GM18519 (cell line): ENCODE measurements at regions not wholly inside any gene's neighbourhood (a gene's known extent, or its start where the extent isn't known, plus 50 kb on each side); places are given as distances from the start of the nearest gene placed in this dataset.
"Not testable (repeated sequence)": the region's sequence is repeated elsewhere in the genome, so short reads cannot be mapped to it uniquely, and the experiment has no call there.

Experiments used
- ATAC-seq: cut with Tn5 transposase; IDR thresholded peaks from one replicate; pipeline ENCODE4 v1.9.1; 2021; ENCODE audit warnings: mild to moderate bottlenecking, moderate library complexity; ENCODE audit not compliant: unreplicated experiment, low FRiP score

DNA sequence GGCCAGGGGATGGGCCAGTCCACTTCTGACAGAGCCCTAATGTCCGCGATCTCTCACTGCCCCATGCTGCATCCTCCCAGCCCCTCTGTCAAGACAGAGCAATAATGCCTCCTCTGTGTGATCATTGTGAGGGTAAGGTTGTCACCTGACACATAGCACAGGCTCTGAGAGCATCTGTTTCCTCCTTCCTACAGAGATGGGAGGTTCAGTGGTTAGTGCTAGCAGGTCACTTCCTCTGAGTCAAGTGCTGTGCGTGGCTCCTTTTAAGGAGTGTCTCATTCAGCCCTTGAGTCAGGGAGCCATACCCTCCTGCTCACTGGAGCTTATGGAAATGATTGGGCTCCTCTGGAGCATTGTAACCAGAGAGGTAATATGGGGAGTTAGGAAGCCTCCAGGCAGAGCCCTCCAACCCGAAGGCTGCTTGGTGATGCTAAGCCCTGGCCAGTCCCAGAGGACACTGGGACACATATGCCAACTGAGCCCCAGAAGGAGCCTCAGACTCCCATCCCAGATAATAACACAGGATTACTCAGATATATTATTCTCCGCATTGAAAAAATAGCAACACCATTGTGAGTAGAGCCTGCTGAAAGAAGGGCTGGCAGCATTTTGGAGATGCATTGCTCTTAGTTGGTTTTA, 189.0 kb downstream of the GALNT1 start:
- ATAC-seq = no peak

GRCh38 chr18:35771172-35771571, 189.6 kb downstream of the GALNT1 start:
- no peak for ATAC-seq

GRCh38 chr18:35775887-35776286, 194.3 kb downstream of the GALNT1 start:
- ATAC-seq = no peak

DNA sequence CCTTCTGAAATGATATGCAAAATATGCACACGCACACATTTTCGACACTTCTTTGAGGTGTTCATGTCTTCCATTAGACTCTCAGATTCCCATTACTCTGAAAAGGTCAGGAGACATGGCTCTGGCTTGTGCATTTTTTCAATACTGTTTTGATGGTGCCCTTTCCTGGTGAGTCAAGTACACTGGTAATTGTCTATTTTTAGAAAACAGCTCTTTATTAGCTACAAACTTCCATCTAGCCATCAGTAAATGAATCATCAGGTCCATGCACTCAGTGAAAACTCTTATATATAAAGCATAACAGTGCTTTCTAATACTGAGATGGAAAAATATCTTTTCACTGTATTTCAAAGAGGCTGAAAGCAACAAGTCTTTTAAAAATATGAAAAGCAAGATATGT, 194.9 kb downstream of the GALNT1 start:
- ATAC-seq = no peak

DNA sequence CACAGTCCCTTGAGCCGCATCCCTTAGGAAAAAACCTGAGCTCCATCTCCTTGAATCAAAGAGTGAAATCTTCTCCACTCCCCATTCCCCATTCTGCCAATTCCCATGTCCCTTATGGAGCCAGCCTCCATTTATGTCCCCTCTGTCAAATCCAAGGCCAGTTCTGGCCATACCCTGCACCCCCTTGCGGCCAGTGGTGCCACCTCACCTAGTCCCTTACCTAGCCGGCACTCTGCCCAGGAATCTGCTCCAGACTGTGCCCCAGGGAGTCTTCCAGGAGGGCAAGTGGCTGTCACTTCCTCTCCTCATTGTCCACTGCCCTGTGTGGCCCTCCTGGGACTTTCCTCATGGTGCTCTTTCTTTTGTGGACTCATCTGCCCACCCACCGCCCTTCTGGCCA, 195.4 kb upstream of the RMP24 start:
- no peak for ATAC-seq

DNA sequence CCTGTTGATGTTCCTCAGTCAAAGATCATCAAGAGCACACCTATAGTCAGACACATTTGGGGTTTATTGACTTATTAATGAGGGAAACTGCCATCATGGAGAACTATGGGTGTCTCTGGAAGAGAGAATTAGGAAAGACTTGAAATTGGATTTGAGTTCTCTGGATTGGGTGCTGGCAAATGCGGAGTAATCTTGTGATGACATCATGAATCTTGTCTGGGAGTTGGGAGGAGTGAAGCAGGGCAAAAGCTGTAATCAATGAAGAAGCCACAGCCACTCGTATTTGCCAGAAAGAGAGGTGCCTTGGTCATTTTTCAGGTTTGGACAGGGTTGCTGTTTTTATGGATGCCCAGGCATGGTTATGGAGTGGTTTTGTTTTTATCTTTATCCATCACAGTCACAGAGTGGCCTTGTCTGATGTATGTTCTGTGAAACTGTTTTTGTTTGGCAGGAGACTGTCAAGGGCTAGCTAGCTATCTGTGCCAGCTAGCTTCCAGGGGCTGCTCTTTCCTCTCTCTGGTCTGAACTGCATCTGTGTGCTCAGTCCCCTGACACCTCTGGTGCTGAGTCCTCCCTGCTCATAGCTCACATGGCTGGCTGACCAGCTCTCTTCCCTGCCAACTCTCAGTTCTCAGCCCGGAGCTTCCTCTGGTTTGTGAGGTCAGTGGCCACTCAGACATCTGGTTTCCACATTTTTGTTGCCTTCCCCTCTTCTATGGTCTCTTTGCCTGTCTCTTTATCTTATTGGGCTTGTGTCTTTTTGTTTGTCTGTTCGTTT, 193.4 kb upstream of the RMP24 start:
- ATAC-seq = no peak

DNA sequence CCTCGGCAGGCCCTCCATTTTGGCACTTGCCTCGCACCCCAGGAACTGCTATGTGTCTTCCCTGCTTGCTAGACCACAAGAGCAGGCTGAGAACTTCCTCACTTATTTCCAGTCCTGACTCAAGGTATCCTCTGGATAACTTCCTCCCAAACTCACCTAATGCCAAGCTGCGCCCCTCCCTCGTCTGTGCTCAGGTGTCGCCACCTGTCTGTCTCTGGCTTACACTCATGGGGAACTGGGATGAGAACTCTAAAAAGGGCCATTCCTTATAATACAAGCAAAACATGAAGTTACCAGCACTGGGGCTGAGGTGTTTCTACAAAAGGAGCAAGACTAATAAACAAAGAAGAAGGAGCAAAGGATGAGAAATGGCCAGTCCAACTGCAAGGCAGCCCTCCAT, 191.5 kb upstream of the RMP24 start:
- no peak for ATAC-seq

DNA sequence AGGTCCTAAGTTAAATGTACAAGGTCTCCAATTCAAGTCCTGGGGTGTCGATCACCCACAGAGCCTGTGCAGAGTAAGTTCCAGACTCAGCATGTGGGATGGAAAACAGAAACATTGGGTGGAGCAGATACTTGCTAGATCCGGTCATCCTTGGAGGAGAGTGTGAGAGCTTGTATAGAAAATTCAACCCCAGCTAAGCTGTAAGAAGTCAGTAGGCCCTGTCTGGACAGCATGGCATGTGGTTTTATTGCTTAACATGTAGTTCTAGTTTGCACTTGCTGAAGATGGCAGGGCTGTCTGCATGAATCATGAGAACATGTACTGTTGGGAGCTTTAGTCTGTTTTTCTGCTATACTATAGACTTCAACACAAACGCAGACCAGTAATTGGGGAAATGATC, 189.6 kb upstream of the RMP24 start:
- ATAC-seq = no peak

DNA sequence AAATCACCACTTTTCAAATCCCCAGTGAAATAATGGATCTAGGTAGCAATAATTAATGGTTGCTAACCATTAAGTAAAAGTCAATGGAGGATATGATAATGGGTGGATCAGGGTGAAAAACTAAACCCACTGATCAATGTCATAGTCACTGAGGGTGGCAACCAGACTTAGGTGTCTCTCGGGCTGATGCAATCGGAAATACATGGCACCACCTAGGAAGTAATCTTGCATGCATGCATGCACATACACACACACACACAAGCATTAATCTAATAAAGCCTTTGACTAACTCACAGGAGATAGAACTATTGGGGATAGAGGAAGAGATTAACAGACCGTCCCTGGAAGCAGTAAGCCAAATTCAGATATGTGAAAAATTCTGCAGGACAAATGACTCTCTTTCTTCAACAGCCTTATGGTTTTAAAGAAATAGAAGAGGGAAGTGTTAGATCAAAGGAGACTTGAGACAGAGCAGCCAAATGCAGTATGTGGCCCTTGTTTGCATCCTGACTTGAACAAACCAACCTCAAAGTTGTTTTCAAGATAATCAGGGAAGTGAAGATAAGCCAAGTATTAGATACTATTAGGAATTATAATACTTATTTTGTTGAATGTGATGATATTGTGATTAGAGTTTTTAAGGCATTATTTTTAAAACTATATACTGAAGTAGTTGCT, 186.0 kb upstream of the RMP24 start:
- no peak for ATAC-seq

GRCh38 chr18:35789543-35789942, 182.9 kb upstream of the RMP24 start:
- no peak for ATAC-seq

DNA sequence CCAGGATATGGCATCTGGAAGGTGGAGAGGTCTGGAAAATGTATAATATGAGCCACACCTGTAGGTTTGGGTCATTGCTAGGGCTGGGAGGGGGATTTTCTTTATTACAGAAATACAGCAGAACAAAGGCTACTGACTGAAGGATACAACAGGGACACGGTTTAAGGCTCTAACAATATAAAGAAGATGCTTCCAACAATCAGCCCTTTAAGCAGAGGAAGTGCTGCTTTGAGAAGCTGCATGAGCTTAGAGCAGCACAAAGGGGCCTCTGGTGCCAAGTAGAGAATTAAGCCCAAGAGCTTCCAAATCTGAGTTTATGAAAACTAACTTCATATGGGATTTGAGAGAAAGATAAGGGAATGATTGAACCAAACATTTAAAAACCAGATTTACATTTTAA, 174.5 kb upstream of the RMP24 start:
- ATAC-seq = no peak

DNA sequence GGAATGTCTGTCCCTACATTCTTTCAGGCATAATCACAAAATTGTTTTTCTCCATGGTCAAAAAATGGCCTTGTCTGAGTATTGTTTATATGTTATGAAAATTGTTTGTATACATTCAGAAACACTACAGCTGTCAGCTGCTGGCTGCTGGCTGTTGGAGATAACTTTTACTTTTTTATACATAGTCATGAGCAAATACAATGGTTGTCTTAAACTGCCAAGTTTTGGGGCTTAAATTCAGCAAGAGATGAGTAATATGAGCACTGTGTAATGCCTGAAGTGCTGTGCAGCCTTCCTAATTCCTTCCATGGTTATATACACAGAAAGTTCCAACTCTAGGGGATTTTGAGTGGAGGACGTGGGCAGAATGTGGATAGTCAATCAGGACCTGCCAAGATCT, 168.9 kb upstream of the RMP24 start:
- no peak for ATAC-seq

DNA sequence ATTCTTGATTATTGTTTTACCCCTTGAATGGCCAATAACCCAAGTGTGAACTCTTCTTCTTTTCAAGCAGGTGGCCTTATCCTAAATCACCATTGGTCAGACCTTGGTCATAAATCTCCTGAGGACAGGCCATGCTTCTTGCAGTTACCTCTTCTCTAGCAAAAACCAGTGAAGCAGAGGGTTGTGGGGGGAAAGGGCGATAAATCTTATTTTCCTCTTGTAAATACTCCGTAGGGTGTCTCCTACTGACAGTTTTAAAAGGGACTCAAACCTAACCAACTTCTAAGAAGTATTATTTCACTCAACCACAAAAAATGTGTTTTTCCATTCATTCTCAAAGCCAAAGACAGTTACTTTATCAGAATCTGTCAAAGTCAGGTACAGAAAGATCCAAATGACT, 168.1 kb upstream of the RMP24 start:
- ATAC-seq = no peak

DNA sequence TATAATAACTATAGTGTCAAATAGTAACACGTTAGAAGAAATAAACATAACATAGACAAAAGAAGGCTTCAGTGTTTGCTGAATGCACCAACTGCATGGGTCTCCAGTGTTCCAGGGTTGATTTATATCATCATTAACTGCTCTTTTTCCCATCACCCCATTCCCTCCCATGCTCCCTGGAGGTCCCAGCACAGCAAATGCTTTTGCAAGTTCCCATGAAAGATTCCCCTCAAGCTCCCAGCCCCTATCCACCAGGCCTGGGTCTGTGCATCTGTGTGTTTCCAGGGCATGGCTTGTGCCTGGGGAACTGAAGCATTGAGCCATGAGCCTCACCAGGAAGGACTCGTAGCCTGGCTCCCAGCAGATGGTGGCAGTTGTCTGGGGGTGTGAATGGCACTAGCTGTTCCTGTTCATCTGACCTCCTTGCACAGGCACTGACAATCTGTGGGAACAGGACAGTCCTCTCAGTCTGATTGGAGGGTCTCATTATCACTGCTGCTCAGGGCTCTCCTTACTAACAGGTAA, 164.6 kb upstream of the RMP24 start:
- ATAC-seq = no peak

- no peak for ATAC-seq
Observed at GRCh38 chr18:35808796-35809195, 163.7 kb upstream of the RMP24 start.

- ATAC-seq = no peak
Observed at GRCh38 chr18:35810520-35810919, 162.0 kb upstream of the RMP24 start.

GRCh38 chr18:35811896-35812295, 160.6 kb upstream of the RMP24 start:
- no peak for ATAC-seq

DNA sequence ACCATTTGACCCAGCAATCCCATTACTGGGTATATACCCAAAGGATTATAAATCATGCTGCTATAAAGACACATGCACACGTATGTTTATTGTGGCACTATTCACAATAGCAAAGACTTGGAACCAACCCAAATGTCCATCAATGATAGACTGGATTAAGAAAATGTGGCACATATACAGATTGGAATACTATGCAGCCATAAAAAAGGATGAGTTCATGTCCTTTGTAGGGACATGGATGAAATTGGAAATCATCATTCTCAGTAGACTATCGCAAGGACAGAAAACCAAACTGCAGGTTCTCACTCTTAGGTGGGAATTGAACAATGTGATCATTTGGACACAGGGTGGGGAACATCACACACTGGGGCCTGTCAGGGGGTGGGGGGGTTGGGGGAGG, 157.5 kb upstream of the RMP24 start:
- ATAC-seq = not testable (repeated sequence)

DNA sequence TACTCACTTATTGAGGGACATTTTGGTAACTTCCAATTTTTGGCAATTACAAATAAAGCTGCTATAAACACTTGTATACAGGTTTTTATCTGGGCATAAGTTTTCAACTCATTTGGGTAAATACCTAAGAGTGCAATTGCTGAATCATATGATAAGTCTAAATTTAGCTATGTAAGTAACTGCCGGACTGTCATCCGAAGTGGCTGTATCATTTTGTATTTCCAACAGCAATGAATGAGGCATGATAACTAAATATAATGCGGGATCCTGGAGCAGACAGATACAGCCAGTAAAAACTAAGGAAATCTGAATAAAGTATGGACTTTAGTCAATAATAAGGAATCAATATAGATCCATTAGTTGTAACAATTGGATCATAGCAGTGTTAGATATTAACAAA, 156.5 kb upstream of the RMP24 start:
- ATAC-seq = no peak

- ATAC-seq = no peak
Observed at GRCh38 chr18:35817604-35818352, 154.7 kb upstream of the RMP24 start.

GRCh38 chr18:35818353-35818667, 154.2 kb upstream of the RMP24 start:
- ATAC-seq = no peak
